Neural progenitor cell (in vitro differentiated cells): ENCODE measurements at regions not wholly inside any gene's neighbourhood (a gene's known extent, or its start where the extent isn't known, plus 50 kb on each side); places are given as distances from the start of the nearest gene placed in this dataset.

Experiments
- DNase-seq: peaks from one replicate; pipeline ENCODE4 v3.0.0-alpha.2; 2016; ENCODE audit warnings: low spot score
- H2AFZ ChIP-seq: fragments of 200-600 bp; sonication (generic); replicated peaks from 2 replicates; pipeline ENCODE4 v1.6.1; 2016; ENCODE audit warnings: antibody characterized with exemption
- H3F3A ChIP-seq: fragments of 200-600 bp; sonication (generic); 2 replicates; pipeline ENCODE4 v1.6.1; 2016; ENCODE audit warnings: antibody characterized with exemption, low read depth
- H3K27ac ChIP-seq: fragments of 200-600 bp; sonication (generic); 2 replicates; pipeline ENCODE4 v1.5.1; 2016; ENCODE audit warnings: mild to moderate bottlenecking
- H3K27me3 ChIP-seq: fragments of 200-600 bp; sonication (generic); 2 replicates; pipeline ENCODE4 v1.6.1; 2016; ENCODE audit warnings: mild to moderate bottlenecking, moderate library complexity
- H3K36me3 ChIP-seq: fragments of 200-600 bp; sonication (generic); 2 replicates; pipeline ENCODE4 v1.5.1; 2016
- H3K4me1 ChIP-seq: fragments of 200-600 bp; sonication (generic); 2 replicates; pipeline ENCODE4 v1.6.1; 2016; ENCODE audit warnings: mixed run types
- H3K4me2 ChIP-seq: fragments of 200-600 bp; sonication (generic); 2 replicates; pipeline ENCODE4 v1.6.1; 2016
- H3K4me3 ChIP-seq: fragments of 200-600 bp; sonication (generic); 2 replicates; pipeline ENCODE4 v1.5.1; 2016
- H3K79me2 ChIP-seq: fragments of 200-600 bp; sonication (generic); 2 replicates; pipeline ENCODE4 v1.6.1; 2016; ENCODE audit warnings: low read depth
- H3K9ac ChIP-seq: fragments of 200-600 bp; sonication (generic); 2 replicates; pipeline ENCODE4 v1.6.1; 2016
- H3K9me3 ChIP-seq: fragments of 200-600 bp; sonication (generic); 2 replicates; pipeline ENCODE4 v1.5.1; 2016; ENCODE audit warnings: low read depth
- H4K20me1 ChIP-seq: fragments of 200-600 bp; sonication (generic); 2 replicates; pipeline ENCODE4 v1.6.1; 2016; ENCODE audit warnings: low read depth
- H3K27ac Mint-ChIP-seq: 3 replicates; pipeline ENCODE4 v1.8.0; 2021; ENCODE audit warnings: mixed read lengths
- H3K27me3 Mint-ChIP-seq: 2 replicates; pipeline ENCODE4 v1.8.0; 2022; ENCODE audit warnings: low read depth, mild to moderate bottlenecking, inconsistent platforms, moderate library complexity, mixed read lengths; ENCODE audit not compliant: insufficient read depth
- H3K36me3 Mint-ChIP-seq: 3 replicates; pipeline ENCODE4 v1.8.0; 2021; ENCODE audit warnings: mixed read lengths
- H3K4me1 Mint-ChIP-seq: 3 replicates; pipeline ENCODE4 v1.8.0; 2021; ENCODE audit warnings: mixed read lengths
- H3K4me3 Mint-ChIP-seq: 3 replicates; pipeline ENCODE4 v1.8.0; 2021; ENCODE audit warnings: mild to moderate bottlenecking, moderate library complexity, mixed read lengths
- H3K9me3 Mint-ChIP-seq: 3 replicates; pipeline ENCODE4 v1.8.0; 2020; ENCODE audit warnings: mixed read lengths
- EZH2 ChIP-seq: fragments of 200-600 bp; sonication (generic); IDR thresholded peaks from 2 replicates; pipeline ENCODE4 v1.6.1; 2017; ENCODE audit warnings: antibody characterized with exemption, mild to moderate bottlenecking, moderate library complexity
- EZH2phosphoT487 ChIP-seq: fragments of 200-600 bp; sonication (generic); IDR thresholded peaks from 2 replicates; pipeline ENCODE4 v1.6.1; 2017; ENCODE audit warnings: antibody characterized with exemption
- TF ChIP-seq, protein P1 (sequence below): fragments of 200-600 bp; sonication (generic); IDR thresholded peaks from 2 replicates; pipeline ENCODE4 v1.5.1; 2017; ENCODE audit warnings: antibody characterized with exemption, mild to moderate bottlenecking

DNA sequence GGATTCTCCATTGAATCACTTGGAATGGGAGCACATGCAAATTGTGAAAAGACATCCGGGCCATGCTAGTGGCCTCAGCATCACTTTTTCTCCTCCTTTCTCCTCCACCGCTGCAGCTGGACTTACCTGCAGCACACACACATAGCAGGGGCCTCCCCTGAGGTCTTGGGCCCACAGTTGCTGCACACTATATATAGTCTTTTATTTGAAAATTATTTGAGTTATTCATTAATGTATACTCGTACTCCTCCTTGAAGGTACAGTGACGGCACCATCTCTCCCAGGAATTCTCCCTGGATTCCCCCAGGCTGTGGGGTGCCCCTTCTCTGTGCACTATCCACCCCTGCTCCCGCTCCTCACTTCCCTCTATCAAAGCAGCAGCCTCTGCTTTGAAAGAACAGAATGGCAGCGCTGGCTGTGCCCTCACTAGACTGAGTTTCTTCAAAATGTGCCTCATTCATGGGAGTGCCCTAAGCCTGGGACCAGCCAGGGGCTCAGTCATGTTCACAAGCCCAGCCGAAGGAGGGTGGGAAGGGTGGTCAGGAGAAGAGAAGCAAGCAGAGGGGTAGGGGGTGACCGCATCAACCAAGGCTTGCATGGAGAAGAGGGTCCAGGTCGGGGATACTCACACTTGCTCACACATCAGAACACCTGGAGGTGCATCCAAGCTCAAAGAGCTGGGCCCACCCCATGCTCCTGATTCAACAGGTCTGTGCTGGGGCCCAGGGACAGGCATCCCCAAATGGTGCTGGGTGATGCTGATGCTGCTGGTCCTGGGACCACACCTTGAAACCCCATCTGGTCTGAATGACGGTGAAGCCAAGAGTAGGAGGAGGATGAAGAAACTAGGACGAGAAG lies 156.2 kb upstream of the ZMIZ1 start:
- peaks cover 68% of the 10 kb centered on the region for H3K4me1 Mint-ChIP-seq
- H3K36me3 Mint-ChIP-seq = no peaks in the 10 kb centered on the region
- Histone ChIP-seq H3K27me3 (peaks cover 57% of the 10 kb centered on the region), H3K27ac (no peak overlapping the region), H3K4me1 (peaks cover 51% of the 10 kb centered on the region), H3K9ac (no peak overlapping the region), H3K4me3 (no peak overlapping the region), H4K20me1 (peaks cover 7% of the 10 kb centered on the region), H3K36me3 (no peaks in the 10 kb centered on the region), H3K4me2 (no peak overlapping the region), H3K79me2 (no peaks in the 10 kb centered on the region), H2AFZ (no peak overlapping the region), H3F3A (peaks cover 45% of the 10 kb centered on the region), H3K9me3 (no peaks in the 10 kb centered on the region)
- H3K27ac Mint-ChIP-seq = peak overlapping the region; percentile 83
- H3K4me3 Mint-ChIP-seq = peak overlapping the region; percentile 12
- TF ChIP-seq EZH2 (no peak), EZH2phosphoT487 (no peak)
- TF ChIP-seq, protein P1, sequence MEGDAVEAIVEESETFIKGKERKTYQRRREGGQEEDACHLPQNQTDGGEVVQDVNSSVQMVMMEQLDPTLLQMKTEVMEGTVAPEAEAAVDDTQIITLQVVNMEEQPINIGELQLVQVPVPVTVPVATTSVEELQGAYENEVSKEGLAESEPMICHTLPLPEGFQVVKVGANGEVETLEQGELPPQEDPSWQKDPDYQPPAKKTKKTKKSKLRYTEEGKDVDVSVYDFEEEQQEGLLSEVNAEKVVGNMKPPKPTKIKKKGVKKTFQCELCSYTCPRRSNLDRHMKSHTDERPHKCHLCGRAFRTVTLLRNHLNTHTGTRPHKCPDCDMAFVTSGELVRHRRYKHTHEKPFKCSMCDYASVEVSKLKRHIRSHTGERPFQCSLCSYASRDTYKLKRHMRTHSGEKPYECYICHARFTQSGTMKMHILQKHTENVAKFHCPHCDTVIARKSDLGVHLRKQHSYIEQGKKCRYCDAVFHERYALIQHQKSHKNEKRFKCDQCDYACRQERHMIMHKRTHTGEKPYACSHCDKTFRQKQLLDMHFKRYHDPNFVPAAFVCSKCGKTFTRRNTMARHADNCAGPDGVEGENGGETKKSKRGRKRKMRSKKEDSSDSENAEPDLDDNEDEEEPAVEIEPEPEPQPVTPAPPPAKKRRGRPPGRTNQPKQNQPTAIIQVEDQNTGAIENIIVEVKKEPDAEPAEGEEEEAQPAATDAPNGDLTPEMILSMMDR = no peak
- H3K27me3 Mint-ChIP-seq = peaks cover 21% of the 10 kb centered on the region
- no peaks in the 10 kb centered on the region for H3K9me3 Mint-ChIP-seq
- no peak for DNase-seq

DNA sequence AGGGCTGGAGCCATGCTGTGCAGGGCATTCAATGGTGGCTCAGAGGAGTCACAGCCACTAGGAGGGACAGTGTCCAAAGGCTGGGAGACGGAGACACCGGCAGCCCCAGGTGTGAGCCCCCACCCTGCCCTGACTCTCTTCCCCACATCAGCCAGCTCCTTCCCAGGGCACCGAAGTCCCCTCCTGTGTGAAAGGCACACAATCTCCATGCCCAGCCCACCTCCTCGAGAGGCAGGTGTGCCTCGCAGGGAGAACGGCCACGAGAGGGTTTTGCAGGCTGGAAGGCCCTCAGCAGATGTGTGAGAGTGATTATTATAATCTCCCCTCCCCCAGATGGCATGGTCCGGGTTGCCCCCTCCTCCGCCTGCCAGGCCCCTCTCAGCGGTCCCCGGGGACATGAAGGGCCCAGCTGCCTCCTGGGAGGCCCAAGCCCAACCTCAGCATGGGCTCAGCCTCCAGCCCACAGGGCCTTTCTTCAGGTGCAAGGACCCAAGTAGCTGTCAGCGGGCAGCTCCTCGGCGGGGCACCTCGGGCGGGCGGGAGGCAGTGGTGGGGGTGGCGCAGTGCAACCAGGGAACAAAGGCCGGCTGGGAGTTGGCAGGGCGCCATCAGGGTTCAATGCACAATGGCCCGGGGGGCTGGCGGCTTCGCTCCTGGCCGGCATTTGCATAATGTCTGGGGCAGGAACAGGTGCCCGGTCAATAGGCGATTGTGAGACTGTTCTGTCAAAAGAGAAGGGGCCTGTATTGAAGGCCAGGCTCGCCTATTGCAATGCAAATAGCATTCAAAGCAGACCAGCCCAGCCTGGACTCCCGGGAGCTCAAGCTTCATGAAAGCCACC lies 155.3 kb upstream of the ZMIZ1 start:
- Histone ChIP-seq H3K4me1 (peaks cover 49% of the 10 kb centered on the region), H3K79me2 (no peaks in the 10 kb centered on the region), H3K4me2 (peak overlapping the region; percentile 73), H3F3A (peaks cover 43% of the 10 kb centered on the region), H3K9ac (no peak overlapping the region), H4K20me1 (peaks cover 7% of the 10 kb centered on the region), H2AFZ (no peak overlapping the region), H3K36me3 (no peaks in the 10 kb centered on the region), H3K4me3 (peak overlapping the region; percentile 19), H3K27ac (no peak overlapping the region), H3K9me3 (no peaks in the 10 kb centered on the region), H3K27me3 (peaks cover 57% of the 10 kb centered on the region)
- Mint-ChIP-seq H3K27ac (no peak overlapping the region), H3K4me3 (no peak overlapping the region), H3K4me1 (peaks cover 67% of the 10 kb centered on the region), H3K36me3 (no peaks in the 10 kb centered on the region), H3K27me3 (peaks cover 19% of the 10 kb centered on the region), H3K9me3 (no peaks in the 10 kb centered on the region)
- DNase-seq = peak; percentile 93
- TF ChIP-seq EZH2phosphoT487 (no peak), EZH2 (peak; percentile 20)

DNA sequence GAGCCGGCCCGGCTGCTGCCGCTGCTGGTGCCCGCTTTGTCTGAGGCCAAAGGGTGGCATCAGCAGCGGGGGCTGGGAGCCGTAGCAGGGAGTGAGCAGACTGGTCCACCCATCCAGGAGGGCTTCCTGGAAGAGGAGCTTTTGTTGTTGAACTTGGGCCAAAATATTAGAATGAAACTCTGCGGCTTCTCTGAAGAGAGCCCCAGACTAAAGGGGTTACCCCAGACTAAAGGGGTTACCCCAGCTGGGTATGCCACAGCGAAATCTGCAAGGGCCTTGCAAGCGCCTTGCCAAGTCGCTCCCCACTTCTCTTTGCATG lies 154.7 kb upstream of the ZMIZ1 start:
- H3F3A ChIP-seq = peaks cover 43% of the 10 kb centered on the region
- peak; percentile 18 for TF ChIP-seq EZH2
- TF ChIP-seq EZH2phosphoT487 = no peak
- TF ChIP-seq, protein P1 = no peak
- no peaks in the 10 kb centered on the region for H3K36me3 ChIP-seq
- H3K27me3 ChIP-seq = peaks cover 57% of the 10 kb centered on the region
- H3K4me1 ChIP-seq = peaks cover 45% of the 10 kb centered on the region
- no peaks in the 10 kb centered on the region for H3K9me3 ChIP-seq
- no peaks in the 10 kb centered on the region for H3K9me3 Mint-ChIP-seq
- H3K36me3 Mint-ChIP-seq = no peaks in the 10 kb centered on the region
- H3K9ac ChIP-seq = no peak overlapping the region
- H3K4me3 Mint-ChIP-seq = peak overlapping the region; percentile 67
- H3K27me3 Mint-ChIP-seq = peaks cover 19% of the 10 kb centered on the region
- H4K20me1 ChIP-seq = peaks cover 7% of the 10 kb centered on the region
- peak overlapping the region; percentile 73 for H3K4me2 ChIP-seq
- no peaks in the 10 kb centered on the region for H3K79me2 ChIP-seq
- peaks cover 67% of the 10 kb centered on the region for H3K4me1 Mint-ChIP-seq
- H3K27ac ChIP-seq = no peak overlapping the region
- no peak overlapping the region for H2AFZ ChIP-seq
- peak overlapping the region; percentile 66 for H3K27ac Mint-ChIP-seq
- no peak for DNase-seq
- peak overlapping the region; percentile 19 for H3K4me3 ChIP-seq
